Inflammatory macrophage treated with lipopolysaccharide for 1 hour (primary cell): ENCODE measurements at regions not wholly inside any gene's neighbourhood (a gene's known extent, or its start where the extent isn't known, plus 50 kb on each side); places are given as distances from the start of the nearest gene placed in this dataset.
"Not testable (repeated sequence)": the region's sequence is repeated elsewhere in the genome, so short reads cannot be mapped to it uniquely, and the experiment has no call there.

Experiments
- DNase-seq, 2 donors: peaks; one replicate each; pipeline ENCODE4 v3.0.0-alpha.2; 2020 to 2022

- no peak for DNase-seq
Observed at GRCh38 chr3:162701211-162701610, 1204.6 kb downstream of the OTOL1 start.

- DNase-seq = no peak
Observed at GRCh38 chr3:162702768-162703385, 1206.3 kb downstream of the OTOL1 start.

- DNase-seq = no peak
Observed at GRCh38 chr3:162704238-162704637, 1207.6 kb downstream of the OTOL1 start.

- no peak for DNase-seq
Observed at GRCh38 chr3:162704799-162705385, 1208.3 kb downstream of the OTOL1 start.

GRCh38 chr3:162708394-162708793 is 1211.8 kb downstream of the OTOL1 start:
- DNase-seq = not testable (repeated sequence)

GRCh38 chr3:162708942-162709706 is 1212.5 kb downstream of the OTOL1 start:
- not testable (repeated sequence) for DNase-seq

GRCh38 chr3:162710332-162711112 is 1213.9 kb downstream of the OTOL1 start:
- DNase-seq = no peak

- DNase-seq = not testable (repeated sequence)
Observed at GRCh38 chr3:162717074-162717473, 1220.5 kb downstream of the OTOL1 start.

- DNase-seq = no peak
Observed at GRCh38 chr3:162718697-162719096, 1222.1 kb downstream of the OTOL1 start.

GRCh38 chr3:162719684-162720341 is 1223.2 kb downstream of the OTOL1 start:
- DNase-seq = no peak

- DNase-seq = no peak
Observed at GRCh38 chr3:162721736-162722135, 1225.1 kb downstream of the OTOL1 start.

GRCh38 chr3:162722337-162722736 is 1225.7 kb downstream of the OTOL1 start:
- DNase-seq = no peak

- not testable (repeated sequence) for DNase-seq
Observed at GRCh38 chr3:162722796-162723195, 1226.2 kb downstream of the OTOL1 start.

- no peak for DNase-seq
Observed at GRCh38 chr3:162729686-162730085, 1233.1 kb downstream of the OTOL1 start.

GRCh38 chr3:162731961-162732360 is 1235.4 kb downstream of the OTOL1 start:
- not testable (repeated sequence) for DNase-seq

- DNase-seq = no peak
Observed at GRCh38 chr3:162738784-162739183, 1242.2 kb downstream of the OTOL1 start.

- DNase-seq = no peak
Observed at GRCh38 chr3:162740941-162741596, 1244.5 kb downstream of the OTOL1 start.

- no peak for DNase-seq
Observed at GRCh38 chr3:162742159-162742717, 1245.6 kb downstream of the OTOL1 start.

GRCh38 chr3:162743091-162743490 is 1246.5 kb downstream of the OTOL1 start:
- DNase-seq = no peak

GRCh38 chr3:162760789-162761188 is 1264.2 kb downstream of the OTOL1 start:
- DNase-seq = no peak

GRCh38 chr3:162764051-162764807 is 1267.6 kb downstream of the OTOL1 start:
- DNase-seq = no peak
